Epithelial cell of esophagus (primary cell): ENCODE measurements at regions not wholly inside any gene's neighbourhood (a gene's known extent, or its start where the extent isn't known, plus 50 kb on each side); places are given as distances from the start of the nearest gene placed in this dataset.

Experiments used
- DNase-seq: peaks from one replicate; pipeline ENCODE4 v3.0.0; 2010; ENCODE audit warnings: low read depth
- H3K4me3 ChIP-seq: 2 replicates; pipeline ENCODE4 v1.5.1; 2011; ENCODE audit warnings: mild to moderate bottlenecking, low read length, control low read depth
- CTCF ChIP-seq: IDR thresholded peaks from 2 replicates; pipeline ENCODE4 v1.5.1; 2011; ENCODE audit warnings: low read depth, mild to moderate bottlenecking, low read length, control low read depth, inconsistent platforms; ENCODE audit not compliant: insufficient read depth; ENCODE audit errors: missing control alignments

GRCh38 chr1:185421485-185422107 is 104.6 kb upstream of the IVNS1ABP start:
- no peak for TF ChIP-seq CTCF
- DNase-seq: peak; percentile 31
- no peak overlapping the region for H3K4me3 ChIP-seq

- DNase-seq: no peak
- H3K4me3 ChIP-seq: no peak overlapping the region
- TF ChIP-seq CTCF: no peak
These were observed 103.6 kb upstream of the IVNS1ABP start for GRCh38 chr1:185420588-185421081.

GRCh38 chr1:185419718-185420117 is 102.7 kb upstream of the IVNS1ABP start:
- no peak overlapping the region for H3K4me3 ChIP-seq
- TF ChIP-seq CTCF: no peak
- peak; percentile 30 for DNase-seq

GRCh38 chr1:185418472-185418871 is 101.4 kb upstream of the IVNS1ABP start:
- no peak overlapping the region for H3K4me3 ChIP-seq
- no peak for TF ChIP-seq CTCF
- DNase-seq: no peak

GRCh38 chr1:185412385-185413087 is 95.5 kb upstream of the IVNS1ABP start:
- DNase-seq: peak; percentile 97
- peak; percentile 24 for TF ChIP-seq CTCF
- H3K4me3 ChIP-seq: no peak overlapping the region

GRCh38 chr1:185409763-185410528 is 92.9 kb upstream of the IVNS1ABP start:
- no peak overlapping the region for H3K4me3 ChIP-seq
- TF ChIP-seq CTCF: no peak
- DNase-seq: no peak
